ENCODE measurements at regions not wholly inside any gene's neighbourhood (a gene's known extent, or its start where the extent isn't known, plus 50 kb on each side); places are given as distances from the start of the nearest gene placed in this dataset.

DNA sequence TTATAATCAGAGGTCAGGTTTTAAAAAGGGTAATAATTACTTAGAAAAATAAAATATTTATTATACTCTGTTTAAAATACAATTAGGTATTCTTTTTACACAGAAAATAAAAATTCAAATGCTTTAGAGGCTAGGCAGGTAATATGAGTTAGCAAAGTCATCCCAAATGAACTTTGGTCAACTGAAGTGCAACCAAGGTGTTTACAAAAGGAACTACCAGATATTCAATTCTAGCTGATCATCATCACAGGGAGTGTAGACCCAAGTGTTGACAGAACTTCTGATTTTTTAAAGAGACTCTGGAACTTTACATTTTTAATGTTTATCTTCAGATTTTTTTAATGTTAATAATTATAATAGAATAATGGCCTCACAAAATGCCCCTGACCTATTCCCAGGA is 59.3 kb upstream of the COL5A2 start:
- TF ChIP-seq, protein P1, sequence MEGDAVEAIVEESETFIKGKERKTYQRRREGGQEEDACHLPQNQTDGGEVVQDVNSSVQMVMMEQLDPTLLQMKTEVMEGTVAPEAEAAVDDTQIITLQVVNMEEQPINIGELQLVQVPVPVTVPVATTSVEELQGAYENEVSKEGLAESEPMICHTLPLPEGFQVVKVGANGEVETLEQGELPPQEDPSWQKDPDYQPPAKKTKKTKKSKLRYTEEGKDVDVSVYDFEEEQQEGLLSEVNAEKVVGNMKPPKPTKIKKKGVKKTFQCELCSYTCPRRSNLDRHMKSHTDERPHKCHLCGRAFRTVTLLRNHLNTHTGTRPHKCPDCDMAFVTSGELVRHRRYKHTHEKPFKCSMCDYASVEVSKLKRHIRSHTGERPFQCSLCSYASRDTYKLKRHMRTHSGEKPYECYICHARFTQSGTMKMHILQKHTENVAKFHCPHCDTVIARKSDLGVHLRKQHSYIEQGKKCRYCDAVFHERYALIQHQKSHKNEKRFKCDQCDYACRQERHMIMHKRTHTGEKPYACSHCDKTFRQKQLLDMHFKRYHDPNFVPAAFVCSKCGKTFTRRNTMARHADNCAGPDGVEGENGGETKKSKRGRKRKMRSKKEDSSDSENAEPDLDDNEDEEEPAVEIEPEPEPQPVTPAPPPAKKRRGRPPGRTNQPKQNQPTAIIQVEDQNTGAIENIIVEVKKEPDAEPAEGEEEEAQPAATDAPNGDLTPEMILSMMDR (IDR thresholded peaks at IDR 0.05) = no peak
- no peak for TF ChIP-seq POLR2A (IDR thresholded peaks at IDR 0.05)

Data from esophagus squamous epithelium (tissue), 4 donors.